T follicular helper cell (primary cell): ENCODE measurements at regions not wholly inside any gene's neighbourhood (a gene's known extent, or its start where the extent isn't known, plus 50 kb on each side); places are given as distances from the start of the nearest gene placed in this dataset.

Experiments
- DNase-seq: peaks from one replicate; pipeline ENCODE4 v3.0.0-alpha.2; 2020; ENCODE audit warnings: low read depth

DNA sequence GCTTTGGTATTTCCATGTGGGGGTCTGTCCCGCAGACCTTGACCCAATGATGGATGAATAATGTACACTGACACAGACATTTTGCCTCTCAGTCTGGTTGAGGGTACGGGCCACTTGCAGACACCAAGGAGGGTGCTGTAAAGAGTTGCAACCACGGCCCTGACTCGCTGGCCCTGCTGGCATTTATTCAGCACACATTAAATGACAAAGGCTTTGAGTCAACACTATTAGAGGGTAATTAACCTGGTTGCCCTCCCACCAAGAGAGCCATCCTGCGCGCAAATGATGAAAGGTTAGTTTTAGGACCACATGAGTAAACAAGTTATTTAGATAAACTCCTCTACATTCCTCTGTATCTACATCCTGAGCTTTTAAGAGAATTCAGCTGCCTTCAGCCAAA is 308.9 kb upstream of the MMS22L start:
- no peak for DNase-seq

- DNase-seq: no peak
These were observed 311.8 kb upstream of the MMS22L start for GRCh38 chr6:97594844-97595243.

DNA sequence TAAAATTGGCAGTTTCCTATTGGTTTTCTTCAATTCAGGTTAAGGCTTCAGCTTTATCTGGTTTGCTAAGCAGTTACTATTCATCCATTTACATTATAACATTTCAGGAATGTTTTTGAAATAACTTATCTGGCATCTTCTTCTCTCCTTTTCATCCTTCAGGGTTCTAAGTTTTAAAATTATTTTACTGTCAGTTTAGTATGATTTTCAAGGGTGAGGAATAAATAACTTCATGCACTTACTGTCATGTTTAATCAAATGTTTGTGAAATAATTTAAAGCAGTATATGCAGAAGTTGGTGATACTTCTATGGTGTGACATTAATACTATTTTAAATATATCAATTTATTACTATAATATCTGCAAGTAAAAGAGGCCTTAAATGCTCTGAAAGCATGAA is 338.1 kb upstream of the MMS22L start:
- no peak for DNase-seq

GRCh38 chr6:97626671-97627441 is 343.8 kb upstream of the MMS22L start:
- DNase-seq: no peak

DNA sequence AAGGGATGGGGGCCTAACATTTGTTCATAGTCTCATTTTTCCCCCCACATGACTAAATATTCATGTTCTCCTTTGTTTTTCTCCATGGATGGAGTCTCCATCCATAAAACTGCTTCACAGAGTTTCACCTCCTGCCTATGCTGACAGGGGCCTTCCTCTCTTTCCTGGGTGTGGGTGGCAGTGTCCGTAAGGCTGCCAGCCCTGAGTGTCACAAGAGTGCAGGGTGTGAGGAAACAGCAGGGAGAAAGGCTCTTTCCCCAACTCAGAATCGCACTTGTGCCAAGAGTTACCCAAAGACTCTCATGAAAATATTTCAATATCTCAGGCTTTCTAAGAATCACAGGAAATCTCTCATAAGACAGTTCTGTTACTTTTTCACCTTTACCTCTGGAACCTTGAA is 346.2 kb upstream of the MMS22L start:
- no peak for DNase-seq

- DNase-seq: no peak
These were observed 347.6 kb upstream of the MMS22L start for GRCh38 chr6:97630604-97631003.

GRCh38 chr6:97632341-97632740 is 349.3 kb upstream of the MMS22L start:
- no peak for DNase-seq

- no peak for DNase-seq
These were observed 356.7 kb upstream of the MMS22L start for GRCh38 chr6:97639702-97640101.

DNA sequence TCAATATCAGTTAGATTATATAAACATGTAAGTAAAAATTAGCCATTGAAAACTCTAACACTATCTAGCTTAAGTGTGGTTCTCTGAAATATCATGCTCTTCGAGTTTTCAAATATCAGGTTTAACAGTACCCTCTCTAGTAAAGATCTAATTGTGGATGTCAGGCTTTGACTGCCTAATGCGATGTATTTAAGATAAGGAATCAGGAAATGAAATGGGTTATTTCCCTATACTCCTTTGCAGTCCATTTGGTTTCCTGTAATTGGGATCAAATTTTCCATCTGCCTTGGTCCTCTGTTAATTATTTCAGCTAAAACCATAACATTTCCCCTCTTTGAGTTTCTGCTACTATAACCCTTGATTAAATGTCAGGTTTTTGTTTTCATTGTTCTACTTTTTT is 361.3 kb upstream of the MMS22L start:
- DNase-seq: no peak

DNA sequence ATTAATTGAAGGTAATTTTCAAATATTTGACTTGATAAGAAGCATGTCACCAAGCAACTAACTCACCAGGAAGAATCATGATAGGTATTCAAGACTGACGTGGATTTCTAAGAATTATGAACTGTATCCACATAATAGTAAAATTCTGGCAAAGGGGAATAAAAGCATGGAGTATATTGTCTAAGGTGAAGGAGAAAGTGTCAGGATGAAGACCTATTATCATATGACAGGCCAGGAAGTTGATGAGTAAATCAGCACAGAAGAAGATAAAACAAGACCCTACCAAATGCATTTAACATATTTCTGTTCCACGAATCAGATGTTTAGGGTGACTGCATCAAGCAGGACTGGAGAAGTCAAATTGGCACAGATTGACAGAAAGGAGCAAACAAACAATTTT is 362.7 kb upstream of the MMS22L start:
- DNase-seq: no peak

DNA sequence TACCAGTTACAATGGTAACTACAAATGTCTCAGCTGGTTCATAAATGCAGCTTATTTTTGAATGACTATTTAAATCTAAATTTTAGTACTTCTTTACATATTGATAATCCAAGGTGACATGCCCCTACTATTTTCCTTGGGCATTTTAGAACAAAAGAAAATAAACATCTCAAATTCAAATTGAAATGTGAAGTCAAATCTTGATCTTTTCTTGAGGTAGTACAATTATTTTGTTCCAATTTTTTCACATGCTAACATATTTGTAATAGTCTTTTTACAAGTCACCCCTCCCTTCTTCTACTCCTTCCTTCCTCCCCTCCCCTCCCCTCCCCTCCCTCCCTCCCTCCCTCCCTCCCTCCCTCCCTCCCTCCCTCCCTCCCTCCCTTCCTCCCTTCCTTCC is 370.1 kb upstream of the MMS22L start:
- DNase-seq: no peak

DNA sequence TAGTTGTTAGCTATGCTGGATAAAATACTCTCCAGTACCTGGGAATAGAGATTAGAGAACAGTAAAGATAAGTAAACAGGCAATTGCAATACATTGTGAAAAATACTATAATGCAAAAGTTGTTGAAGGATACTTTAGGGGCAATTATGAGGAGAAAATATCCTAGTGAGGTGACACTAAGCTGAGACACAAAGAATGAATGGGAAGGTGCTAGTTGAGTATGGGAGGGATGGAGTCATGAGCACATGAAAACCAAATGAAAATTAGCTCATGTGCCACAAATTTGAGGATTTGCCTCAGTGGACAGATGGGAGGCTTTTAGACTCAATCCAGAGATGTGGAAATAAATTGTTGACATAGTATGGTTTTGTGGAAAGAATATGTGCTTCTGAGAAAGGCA is 370.5 kb upstream of the MMS22L start:
- DNase-seq: no peak

DNA sequence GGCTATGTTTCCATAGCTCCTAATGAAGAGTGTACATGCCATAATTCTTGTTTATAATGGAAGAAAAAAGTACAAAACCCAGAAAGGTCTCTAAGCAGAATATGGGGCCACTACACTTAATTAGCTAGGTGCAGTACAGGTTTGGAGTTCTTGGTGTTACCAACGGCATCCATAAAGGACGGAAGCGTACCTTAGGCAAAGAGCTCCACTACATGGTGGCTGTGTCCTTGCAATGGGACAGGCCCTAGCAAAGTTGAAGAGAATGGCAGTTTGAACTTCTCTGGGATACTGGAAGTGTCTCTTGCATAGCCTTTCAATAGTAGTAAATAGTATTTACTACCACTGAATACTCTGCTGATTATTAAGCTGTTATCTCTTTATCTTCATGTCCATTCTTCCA is 371.7 kb upstream of the MMS22L start:
- DNase-seq: no peak

GRCh38 chr6:97656236-97656635 is 373.2 kb upstream of the MMS22L start:
- DNase-seq: no peak

GRCh38 chr6:97656706-97657350 is 373.8 kb upstream of the MMS22L start:
- DNase-seq: no peak

- no peak for DNase-seq
These were observed 375.1 kb upstream of the MMS22L start for GRCh38 chr6:97658090-97658489.

GRCh38 chr6:97663252-97663651 is 380.2 kb upstream of the MMS22L start:
- DNase-seq: no peak

DNA sequence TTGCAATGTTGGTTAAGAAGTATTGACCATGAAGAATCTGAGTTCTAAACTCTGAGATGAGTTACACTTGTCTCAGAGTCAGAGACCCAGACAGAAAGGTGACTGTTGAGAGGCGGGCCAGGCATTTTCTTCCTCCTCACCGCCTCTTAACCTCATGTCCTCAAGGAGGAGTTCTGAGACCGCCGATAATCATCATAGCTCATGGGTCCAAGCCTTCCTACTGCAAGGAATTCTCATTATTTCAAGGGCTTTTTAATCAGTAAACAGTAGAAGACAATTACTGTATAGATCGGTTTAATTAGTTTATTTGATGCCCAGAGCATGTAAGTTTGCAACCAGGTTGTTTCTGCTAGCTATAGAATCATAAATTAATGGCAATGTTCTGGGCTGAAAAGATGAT is 382.4 kb upstream of the MMS22L start:
- no peak for DNase-seq

- no peak for DNase-seq
These were observed 383.9 kb upstream of the MMS22L start for GRCh38 chr6:97666889-97667288.

- no peak for DNase-seq
These were observed 385.7 kb upstream of the MMS22L start for GRCh38 chr6:97668716-97669115.

DNA sequence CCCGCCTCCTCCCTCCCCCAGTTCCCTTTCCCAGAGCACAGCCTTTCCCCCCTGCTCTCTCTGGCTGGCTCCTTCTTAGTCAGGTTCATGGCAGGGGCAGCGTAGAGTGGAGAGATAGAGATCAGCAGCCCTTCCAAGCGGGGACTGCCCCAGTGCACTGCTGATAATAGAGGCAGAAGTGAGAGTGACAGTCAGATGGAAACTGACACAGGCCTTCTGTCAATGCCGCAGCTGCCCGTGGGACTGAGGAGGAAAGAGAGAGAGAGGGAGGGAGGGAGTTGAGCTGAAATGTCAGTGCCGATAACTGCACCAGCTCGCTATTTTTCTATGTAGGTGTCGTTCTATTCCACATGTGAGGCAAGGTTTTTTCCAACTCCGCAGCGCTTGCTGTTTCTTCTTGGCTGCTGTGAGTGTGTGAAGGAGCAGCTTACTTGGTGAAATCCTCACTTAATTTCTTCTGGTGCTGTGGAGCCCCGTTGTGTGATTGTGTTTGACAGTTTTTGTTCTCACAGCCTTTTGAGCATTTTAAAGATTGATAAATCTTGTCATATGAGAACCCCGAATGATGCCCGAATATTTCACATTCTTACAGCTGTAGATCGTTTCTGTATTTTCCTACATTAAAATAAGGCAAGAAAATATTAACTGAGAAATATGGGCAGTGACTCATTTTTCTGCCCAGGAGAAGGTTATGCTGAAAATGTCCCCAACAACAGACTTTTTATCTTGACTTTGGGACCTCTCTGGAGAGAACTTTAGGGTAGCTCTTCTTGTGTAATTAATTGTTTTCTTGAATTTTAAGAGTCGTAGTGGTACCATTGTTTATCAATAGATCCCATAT is 386.4 kb upstream of the MMS22L start:
- DNase-seq: no peak

DNA sequence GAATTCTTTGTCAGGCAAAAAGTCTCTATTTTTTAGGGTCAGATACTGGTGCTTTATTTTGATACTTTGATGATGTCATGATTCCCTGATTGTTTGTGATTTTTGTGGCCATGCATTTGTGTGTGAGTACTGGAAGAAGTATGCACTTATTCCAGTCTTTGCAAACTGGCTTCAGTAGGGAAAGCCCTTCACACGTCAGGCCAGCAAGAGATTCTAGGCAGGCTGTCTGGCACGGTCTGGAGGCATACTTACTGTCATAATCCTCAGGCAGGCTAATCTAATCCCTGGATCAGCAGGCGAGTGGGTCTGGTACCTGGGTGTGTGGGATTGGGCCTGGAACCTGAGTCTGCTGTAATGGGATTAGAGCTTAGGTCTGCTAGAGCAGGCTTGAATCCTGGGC is 391.8 kb upstream of the MMS22L start:
- no peak for DNase-seq

- DNase-seq: no peak
These were observed 394.6 kb upstream of the MMS22L start for GRCh38 chr6:97677626-97678025.
